Stomach (tissue), 4 donors: ENCODE measurements at regions not wholly inside any gene's neighbourhood (a gene's known extent, or its start where the extent isn't known, plus 50 kb on each side); places are given as distances from the start of the nearest gene placed in this dataset.

ENCODE experiments used
- CTCF ChIP-seq, 7 experiments: fragments of 450-650 bp in 4 of 7; fragments of 200-600 bp in 3 of 7; sonication (generic) in 3 of 7; IDR thresholded peaks; one replicate each; pipeline ENCODE4 v1.5.1; 2016 to 2019; ENCODE audit warnings: antibody characterized with exemption in 7 of 7, control low read depth in 2 of 7, mild to moderate bottlenecking in 1 of 7
- POLR2A ChIP-seq, 4 donors: fragments of 450-650 bp; IDR thresholded peaks; one replicate each; pipeline ENCODE4 v1.6.1; 2016; ENCODE audit warnings: antibody characterized with exemption in 4 of 4, control low read depth in 2 of 4, mild to moderate bottlenecking in 1 of 4, moderate library complexity in 1 of 4

GRCh38 chr11:80955588-80955987 is 1514.8 kb upstream of the TENM4 start:
- TF ChIP-seq CTCF (IDR thresholded peaks at IDR 0.05) (no peak), POLR2A (IDR thresholded peaks at IDR 0.05) (no peak)
